OCI-LY3 (cell line): ENCODE measurements at regions not wholly inside any gene's neighbourhood (a gene's known extent, or its start where the extent isn't known, plus 50 kb on each side); places are given as distances from the start of the nearest gene placed in this dataset.

ENCODE experiments used
- CTCF ChIP-seq: fragments of 200-600, 300-600 bp; sonication (generic); IDR thresholded peaks from 2 replicates; pipeline ENCODE4 v1.5.1; 2014; ENCODE audit warnings: antibody characterized with exemption, low read length, low read depth
- EZH2phosphoT487 ChIP-seq: fragments of 200-600 bp; shearing (Covaris generic); IDR thresholded peaks from 2 replicates; pipeline ENCODE4 v1.6.1; 2018; ENCODE audit warnings: antibody characterized with exemption, mixed run types, low read depth

GRCh38 chr6:56399250-56399671 is 151.9 kb upstream of the COL21A1 start:
- TF ChIP-seq CTCF (no peak), EZH2phosphoT487 (no peak)
